ENCODE measurements at regions not wholly inside any gene's neighbourhood (a gene's known extent, or its start where the extent isn't known, plus 50 kb on each side); places are given as distances from the start of the nearest gene placed in this dataset.
A peak's percentile ranks its signal among the peaks of the same experiment; 100 is the strongest.

DNA sequence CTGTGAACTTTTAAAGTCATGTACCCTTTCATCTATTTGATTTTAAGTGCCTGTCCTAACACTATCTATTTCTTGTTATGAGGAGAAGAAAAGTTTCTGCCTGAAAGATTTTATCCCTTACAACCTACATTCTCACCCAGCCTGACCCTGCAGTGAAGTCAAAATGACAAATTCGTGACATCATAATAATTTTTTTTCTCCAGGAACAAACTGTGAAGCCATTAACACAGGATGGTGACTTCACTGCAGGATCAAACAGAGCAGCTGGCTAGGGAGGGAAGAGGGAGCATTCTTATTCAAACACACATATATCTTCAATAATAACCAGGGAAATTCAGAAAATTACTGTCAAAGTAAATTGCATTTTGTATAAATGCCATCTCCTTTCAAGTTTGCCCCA is 147.8 kb upstream of the PRMT6 start:
- Histone ChIP-seq H3K9me2 (ENCODE audit: insufficient read depth, low read length) (no peaks in the 10 kb centered on the region), H2AFZ (ENCODE audit: low read length) (peak overlapping the region; percentile 65; the same call in 1 of the 2 replicates), H3K4me3 (ENCODE audit: low read depth, low read length, poor library complexity, severe bottlenecking) (peak overlapping the region; percentile 46), H3K4me1 (ENCODE audit: insufficient read depth, low read length, poor library complexity, severe bottlenecking) (peaks cover 28% of the 10 kb centered on the region), H3K36me3 (ENCODE audit: insufficient read depth, low read length) (peaks cover 12% of the 10 kb centered on the region), H4K20me1 (ENCODE audit: insufficient read depth, low read length) (no peaks in the 10 kb centered on the region), H3K9me3 (ENCODE audit: low read length) (peaks cover 26% of the 10 kb centered on the region; the same call in 1 of the 2 replicates), H3K27ac (ENCODE audit: low read depth, low read length, poor library complexity, severe bottlenecking) (peak overlapping the region; percentile 95), H3K4me2 (ENCODE audit: low read length) (peak overlapping the region; percentile 66), H3K79me2 (ENCODE audit: insufficient read depth, low read depth, low read length) (no peaks in the 10 kb centered on the region)
- ChIA-PET POLR2A (interaction anchor here (0.7 to 2.3 kb wide), 2 partner anchors 13 to 101 kb away, joined by 3 to 8 read pairs; no protein-coding TSS in a partner anchor), CTCF (ENCODE audit: unreplicated experiment) (no interaction called here)
- intact Hi-C loops (cut with micrococcal nuclease; ENCODE audit: unreplicated experiment) = loop anchor here (2.0 to 5.0 kb wide), 3 partner anchors 14 to 234 kb away; partner anchors contain the start of genes NTNG1 and PRMT6
- TF ChIP-seq, protein P1, sequence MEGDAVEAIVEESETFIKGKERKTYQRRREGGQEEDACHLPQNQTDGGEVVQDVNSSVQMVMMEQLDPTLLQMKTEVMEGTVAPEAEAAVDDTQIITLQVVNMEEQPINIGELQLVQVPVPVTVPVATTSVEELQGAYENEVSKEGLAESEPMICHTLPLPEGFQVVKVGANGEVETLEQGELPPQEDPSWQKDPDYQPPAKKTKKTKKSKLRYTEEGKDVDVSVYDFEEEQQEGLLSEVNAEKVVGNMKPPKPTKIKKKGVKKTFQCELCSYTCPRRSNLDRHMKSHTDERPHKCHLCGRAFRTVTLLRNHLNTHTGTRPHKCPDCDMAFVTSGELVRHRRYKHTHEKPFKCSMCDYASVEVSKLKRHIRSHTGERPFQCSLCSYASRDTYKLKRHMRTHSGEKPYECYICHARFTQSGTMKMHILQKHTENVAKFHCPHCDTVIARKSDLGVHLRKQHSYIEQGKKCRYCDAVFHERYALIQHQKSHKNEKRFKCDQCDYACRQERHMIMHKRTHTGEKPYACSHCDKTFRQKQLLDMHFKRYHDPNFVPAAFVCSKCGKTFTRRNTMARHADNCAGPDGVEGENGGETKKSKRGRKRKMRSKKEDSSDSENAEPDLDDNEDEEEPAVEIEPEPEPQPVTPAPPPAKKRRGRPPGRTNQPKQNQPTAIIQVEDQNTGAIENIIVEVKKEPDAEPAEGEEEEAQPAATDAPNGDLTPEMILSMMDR (conservative IDR thresholded peaks at IDR 0.05; ENCODE audit: low read length) = no peak
- no peak for TF ChIP-seq EZH2phosphoT487 (IDR thresholded peaks at IDR 0.05; ENCODE audit: borderline replicate concordance, low read depth, low read length)
- no peak for DNase-seq (ENCODE audit: low spot score)
- no TSS peak for BruUV-seq (replicated peaks)

DNA sequence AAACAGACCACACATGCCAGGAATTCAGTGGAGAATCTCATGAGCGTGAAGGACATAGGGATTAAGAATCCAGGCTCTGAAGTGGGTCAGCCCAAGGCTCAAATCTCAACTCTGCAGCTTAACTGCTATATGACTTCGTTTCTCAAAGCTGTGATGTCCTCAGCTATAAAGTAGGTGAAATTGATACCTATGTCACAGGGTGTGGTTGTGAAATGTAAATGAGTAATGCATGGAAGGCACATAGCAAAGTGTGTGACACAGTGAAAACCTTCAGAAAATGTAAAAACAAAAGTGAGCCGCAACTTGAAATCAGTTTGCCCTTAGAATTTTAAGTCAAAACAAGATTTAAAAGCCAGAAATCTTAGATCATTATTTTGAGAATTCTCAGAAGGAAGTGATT is 145.7 kb upstream of the PRMT6 start:
- intact Hi-C loops (cut with micrococcal nuclease; ENCODE audit: unreplicated experiment) = no loop called here
- Histone ChIP-seq H3K9me2 (ENCODE audit: insufficient read depth, low read length) (no peaks in the 10 kb centered on the region), H3K9me3 (ENCODE audit: low read length) (peaks cover 15% of the 10 kb centered on the region; the same call in 1 of the 2 replicates), H3K27ac (ENCODE audit: low read depth, low read length, poor library complexity, severe bottlenecking) (no peak overlapping the region), H3K4me2 (ENCODE audit: low read length) (no peak overlapping the region), H3K4me1 (ENCODE audit: insufficient read depth, low read length, poor library complexity, severe bottlenecking) (peaks cover 28% of the 10 kb centered on the region), H3K79me2 (ENCODE audit: insufficient read depth, low read depth, low read length) (no peaks in the 10 kb centered on the region), H3K36me3 (ENCODE audit: insufficient read depth, low read length) (peaks cover 9% of the 10 kb centered on the region), H2AFZ (ENCODE audit: low read length) (no peak overlapping the region), H3K4me3 (ENCODE audit: low read depth, low read length, poor library complexity, severe bottlenecking) (no peak overlapping the region), H4K20me1 (ENCODE audit: insufficient read depth, low read length) (no peaks in the 10 kb centered on the region)
- no TSS peak for BruUV-seq (replicated peaks)
- TF ChIP-seq, protein P1 (conservative IDR thresholded peaks at IDR 0.05; ENCODE audit: low read length) = no peak
- TF ChIP-seq EZH2phosphoT487 (IDR thresholded peaks at IDR 0.05; ENCODE audit: borderline replicate concordance, low read depth, low read length) = no peak
- POLR2A ChIA-PET = interaction anchor here (0.7 to 2.3 kb wide), 2 partner anchors 10 to 65 kb away, joined by 6 to 8 read pairs; no protein-coding TSS in a partner anchor
- no peak for DNase-seq (ENCODE audit: low spot score)
- CTCF ChIA-PET (ENCODE audit: unreplicated experiment) = no interaction called here

DNA sequence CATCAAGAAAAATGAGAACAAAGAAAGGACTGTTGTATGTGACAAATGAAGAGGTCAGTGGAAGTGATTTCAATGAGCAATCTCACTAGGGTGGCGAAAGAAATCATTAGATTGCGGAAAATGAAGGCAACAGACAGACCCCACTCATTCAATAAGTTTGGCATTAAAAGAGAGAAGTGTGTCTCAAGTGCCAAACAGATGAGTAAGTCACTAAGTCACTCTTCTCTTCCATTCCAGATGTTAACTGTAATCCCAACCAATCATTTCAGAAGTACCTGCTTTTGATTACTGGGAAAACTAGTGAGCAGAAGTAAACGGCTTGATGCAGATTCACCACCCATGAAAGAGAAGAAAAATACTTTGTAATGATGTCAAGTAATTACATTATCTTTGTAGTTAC is 144.3 kb upstream of the PRMT6 start:
- BruUV-seq (replicated peaks) = no TSS peak
- no peaks in the 10 kb centered on the region for H4K20me1 ChIP-seq (ENCODE audit: insufficient read depth, low read length)
- no peak overlapping the region for H3K4me2 ChIP-seq (ENCODE audit: low read length)
- ChIA-PET POLR2A (no interaction called here), CTCF (ENCODE audit: unreplicated experiment) (no interaction called here)
- H3K4me1 ChIP-seq (ENCODE audit: insufficient read depth, low read length, poor library complexity, severe bottlenecking) = peaks cover 23% of the 10 kb centered on the region
- peaks cover 2% of the 10 kb centered on the region; the same call in 1 of the 2 replicates for H3K9me3 ChIP-seq (ENCODE audit: low read length)
- no peak overlapping the region for H3K27ac ChIP-seq (ENCODE audit: low read depth, low read length, poor library complexity, severe bottlenecking)
- intact Hi-C loops (cut with micrococcal nuclease; ENCODE audit: unreplicated experiment) = no loop called here
- no peak for DNase-seq (ENCODE audit: low spot score)
- no peaks in the 10 kb centered on the region for H3K36me3 ChIP-seq (ENCODE audit: insufficient read depth, low read length)
- H3K79me2 ChIP-seq (ENCODE audit: insufficient read depth, low read depth, low read length) = no peaks in the 10 kb centered on the region
- H3K4me3 ChIP-seq (ENCODE audit: low read depth, low read length, poor library complexity, severe bottlenecking) = no peak overlapping the region
- no peaks in the 10 kb centered on the region for H3K9me2 ChIP-seq (ENCODE audit: insufficient read depth, low read length)
- TF ChIP-seq EZH2phosphoT487 (IDR thresholded peaks at IDR 0.05; ENCODE audit: borderline replicate concordance, low read depth, low read length) = no peak
- TF ChIP-seq, protein P1 (conservative IDR thresholded peaks at IDR 0.05; ENCODE audit: low read length) = no peak
- H2AFZ ChIP-seq (ENCODE audit: low read length) = no peak overlapping the region

Measured in OCI-LY7 (cell line).